Mesenteric fat pad (tissue), 1 donor: ENCODE measurements at regions not wholly inside any gene's neighbourhood (a gene's known extent, or its start where the extent isn't known, plus 50 kb on each side); places are given as distances from the start of the nearest gene placed in this dataset.

Experiments used
- DNase-seq: peaks from one replicate; pipeline ENCODE4 v3.0.0-alpha.2; 2020; ENCODE audit warnings: low spot score
- donor health status: DM: yes; HTN: yes; CAD: no.

GRCh38 chr4:123259676-123260646 is 136.6 kb upstream of the SPRY1 start:
- DNase-seq: no peak

GRCh38 chr4:123260653-123261052 is 135.9 kb upstream of the SPRY1 start:
- DNase-seq: no peak

- no peak for DNase-seq
Observed at GRCh38 chr4:123262080-123262479, 134.5 kb upstream of the SPRY1 start.

- no peak for DNase-seq
Observed at GRCh38 chr4:123265443-123265842, 131.2 kb upstream of the SPRY1 start.

GRCh38 chr4:123266221-123266620 is 130.4 kb upstream of the SPRY1 start:
- DNase-seq: no peak

GRCh38 chr4:123278755-123279154 is 117.8 kb upstream of the SPRY1 start:
- DNase-seq: no peak

DNA sequence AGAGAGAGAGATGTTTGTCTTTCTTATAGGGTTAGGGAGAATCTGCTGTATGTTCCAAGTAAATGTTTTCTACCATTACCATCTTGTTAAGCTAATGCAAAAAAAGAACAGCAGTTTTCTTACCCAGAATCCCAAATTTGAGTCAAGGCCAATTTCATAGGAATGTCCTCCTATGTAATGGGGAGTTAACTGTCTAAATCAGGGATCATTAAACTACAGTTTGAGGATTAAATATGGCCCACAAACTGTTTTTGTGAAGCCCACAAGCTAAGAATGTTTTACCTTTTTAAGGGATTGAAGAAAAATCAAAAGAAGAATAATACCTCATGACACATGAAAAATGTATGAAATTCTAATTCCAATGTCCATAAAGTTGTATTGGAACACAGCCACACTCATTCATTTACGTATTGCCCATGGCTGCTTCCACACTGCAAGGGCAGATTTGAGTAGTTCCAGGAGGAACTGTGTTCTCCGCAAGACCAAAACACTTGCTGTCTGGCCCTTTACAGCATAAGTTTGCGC is 113.2 kb upstream of the SPRY1 start:
- no peak for DNase-seq

DNA sequence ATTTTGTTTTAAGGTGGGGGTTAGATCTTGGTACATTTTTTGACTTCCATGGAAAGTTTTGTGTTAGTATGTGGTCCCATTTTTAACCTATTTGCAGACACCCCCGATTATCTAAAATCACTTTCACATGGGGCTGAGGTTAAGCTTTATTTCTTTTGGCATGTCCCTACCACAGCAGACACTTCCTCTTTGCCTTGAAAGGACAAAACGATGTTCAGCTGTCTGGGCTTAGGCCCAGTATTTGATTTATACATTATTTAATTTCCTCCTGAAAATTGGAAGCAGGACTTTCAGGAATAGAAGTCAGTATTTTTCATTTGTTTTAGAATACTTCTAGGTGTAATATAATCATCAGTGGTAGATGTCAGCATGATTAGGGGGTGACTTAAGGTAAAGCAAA is 112.4 kb upstream of the SPRY1 start:
- DNase-seq: no peak

GRCh38 chr4:123286903-123287466 is 109.6 kb upstream of the SPRY1 start:
- no peak for DNase-seq

DNA sequence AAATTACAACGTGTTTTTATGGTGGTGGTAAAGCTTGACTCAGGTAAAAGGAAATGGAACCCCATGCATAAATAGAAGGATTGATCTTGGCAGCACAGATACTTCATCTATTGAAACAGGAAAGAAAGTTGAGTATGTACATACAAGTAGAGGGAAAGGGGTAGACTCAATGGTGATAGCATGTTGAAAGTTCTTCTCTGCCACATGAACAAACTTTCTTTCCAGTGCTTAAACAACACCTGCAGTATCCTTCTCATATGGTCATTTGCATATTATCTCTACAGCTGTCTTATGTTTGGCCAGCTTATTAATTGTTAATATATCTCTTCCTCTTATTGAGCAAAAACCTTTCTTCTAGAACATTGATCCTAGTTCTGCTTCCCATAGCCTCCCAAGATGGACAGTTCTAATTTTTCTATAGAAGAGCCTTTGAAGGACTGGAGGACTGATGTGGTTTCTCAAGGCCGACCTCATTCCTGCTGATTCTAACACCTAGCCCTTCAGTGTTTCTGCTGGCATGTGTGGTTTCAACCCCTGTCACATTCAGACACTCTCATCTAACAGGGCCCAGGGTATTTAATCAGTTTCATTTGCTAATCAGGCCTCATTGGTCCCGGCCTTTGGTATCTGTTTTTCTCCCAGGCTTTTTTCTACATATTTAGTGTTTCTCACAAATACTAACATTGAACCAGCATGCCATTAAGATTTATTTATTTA is 108.1 kb upstream of the SPRY1 start:
- no peak for DNase-seq

DNA sequence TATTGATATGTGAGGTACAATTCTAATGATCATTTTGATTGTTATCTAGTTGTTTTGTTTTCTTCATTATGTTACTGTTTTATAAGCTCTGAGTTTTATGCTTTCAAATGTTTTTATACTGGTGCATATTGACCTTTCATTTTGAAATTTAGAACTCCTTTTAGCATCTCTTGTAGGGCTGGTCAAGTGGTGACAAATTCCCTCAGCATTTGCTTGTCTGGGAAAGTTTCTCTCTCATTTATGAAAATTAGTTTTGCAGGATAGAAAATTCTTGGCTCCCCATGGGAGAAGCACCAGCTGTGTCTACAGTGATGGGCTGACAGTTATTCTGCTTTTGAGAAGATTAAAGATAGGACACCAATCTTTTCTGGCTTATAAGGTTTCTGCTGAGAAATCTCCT is 105.3 kb upstream of the SPRY1 start:
- no peak for DNase-seq

DNA sequence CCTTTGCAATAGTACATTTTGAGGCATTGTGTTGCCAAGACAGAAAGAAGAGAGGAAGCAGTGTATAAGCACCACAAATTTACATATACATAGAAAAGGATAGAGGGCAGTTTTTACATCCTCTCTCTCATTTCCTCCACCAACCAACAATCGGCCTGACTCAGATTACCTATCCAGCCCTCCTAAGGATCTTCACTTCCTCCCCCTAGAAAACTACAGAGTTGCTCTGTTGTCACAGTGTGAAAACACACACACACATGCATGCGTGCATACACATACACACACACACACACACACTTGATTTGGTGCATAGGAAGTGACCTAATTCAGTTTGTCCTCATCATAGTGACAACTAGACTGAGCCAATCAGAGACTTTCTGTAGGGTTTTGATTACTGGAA is 98.8 kb upstream of the SPRY1 start:
- no peak for DNase-seq

GRCh38 chr4:123298261-123298660 is 98.3 kb upstream of the SPRY1 start:
- no peak for DNase-seq

- DNase-seq: no peak
Observed at GRCh38 chr4:123298801-123299200, 97.8 kb upstream of the SPRY1 start.

DNA sequence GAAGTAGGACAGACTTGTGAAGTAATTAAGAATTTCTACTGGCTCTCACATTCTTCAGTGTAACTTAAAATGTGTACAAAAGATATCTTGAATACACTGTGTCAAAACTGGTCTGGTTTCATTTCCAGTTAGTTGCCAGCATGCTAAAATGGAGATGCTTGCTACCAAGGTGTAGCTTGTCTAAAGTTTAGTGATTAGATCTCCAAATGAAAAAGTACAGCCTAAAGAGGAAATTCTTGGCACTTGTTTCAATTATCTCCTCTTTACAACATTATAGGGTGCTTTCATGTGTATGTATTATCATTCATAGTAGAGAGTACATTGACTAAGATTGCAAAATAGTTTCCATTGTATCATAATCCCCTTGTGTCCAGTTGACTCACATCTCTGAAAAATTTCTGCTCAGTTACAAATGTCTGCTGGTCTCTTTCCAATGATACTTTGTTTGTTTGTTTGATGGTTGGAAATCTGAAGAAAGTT is 97.3 kb upstream of the SPRY1 start:
- DNase-seq: no peak

DNA sequence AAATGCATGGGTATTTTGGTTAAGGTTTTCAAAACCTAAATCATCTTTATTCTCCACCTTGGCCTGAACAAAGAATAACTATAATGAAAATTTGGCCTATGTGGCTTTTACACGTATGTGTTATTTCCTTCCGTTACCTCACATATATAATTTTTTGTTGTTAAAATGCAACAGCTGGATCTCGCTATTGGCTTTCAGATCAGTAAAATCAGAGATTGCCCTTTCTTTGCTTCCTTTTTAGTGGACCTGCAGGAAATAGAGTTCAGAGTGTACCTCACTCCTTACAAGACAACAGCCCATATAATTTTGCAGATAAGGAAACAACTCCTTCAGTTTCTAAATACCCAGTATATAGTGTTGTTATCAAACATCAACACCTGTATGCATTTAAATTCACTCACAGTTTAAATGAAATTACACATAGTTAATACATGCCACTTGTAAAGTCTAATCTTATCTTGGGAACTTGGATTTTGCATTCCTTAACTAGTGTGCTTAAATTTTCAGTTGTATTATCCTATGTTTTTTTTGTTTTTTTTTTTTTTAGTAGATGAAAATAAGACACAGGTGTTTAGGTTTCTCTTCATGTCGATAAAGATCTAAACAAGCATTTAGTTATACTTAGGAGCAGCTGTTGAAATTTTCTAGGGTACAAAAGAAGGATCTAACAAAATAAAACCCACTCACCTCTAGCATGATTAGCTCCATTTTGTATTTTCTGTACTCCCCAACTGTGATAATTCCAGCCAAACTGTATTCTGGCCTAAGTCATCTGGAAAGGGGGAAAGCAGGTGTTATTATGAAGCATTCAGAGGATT is 96.2 kb upstream of the SPRY1 start:
- DNase-seq: no peak

- DNase-seq: no peak
Observed at GRCh38 chr4:123301923-123302322, 94.7 kb upstream of the SPRY1 start.

GRCh38 chr4:123304151-123304964 is 92.2 kb upstream of the SPRY1 start:
- no peak for DNase-seq

- DNase-seq: no peak
Observed at GRCh38 chr4:123305736-123306135, 90.9 kb upstream of the SPRY1 start.

DNA sequence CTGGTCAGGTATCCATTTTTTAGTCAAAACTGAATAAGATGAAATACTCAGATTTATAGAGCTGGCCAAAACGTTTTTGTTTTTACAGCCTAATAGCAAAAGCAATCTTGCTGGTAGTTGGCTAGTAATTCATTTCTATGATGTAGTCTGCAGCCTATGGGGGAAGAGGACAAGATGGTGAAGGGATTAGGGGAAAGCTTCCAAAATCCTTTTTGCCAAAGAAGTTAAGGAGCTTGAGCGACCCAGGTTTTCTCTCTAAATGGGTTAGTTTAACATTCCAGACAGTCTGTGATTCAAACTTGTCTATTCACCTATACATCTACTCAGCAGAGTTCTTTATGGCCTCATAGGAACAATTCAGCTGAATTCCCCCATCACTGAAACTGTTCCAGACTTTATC is 89.8 kb upstream of the SPRY1 start:
- no peak for DNase-seq
